Right lobe of liver (tissue), 4 donors: ENCODE measurements at regions not wholly inside any gene's neighbourhood (a gene's known extent, or its start where the extent isn't known, plus 50 kb on each side); places are given as distances from the start of the nearest gene placed in this dataset.

Experiments used
- CTCF ChIP-seq, 4 donors: fragments of 200-600 bp in 3 of 4; fragments of 450-650 bp in 1 of 4; IDR thresholded peaks; one replicate each; pipeline versions ENCODE4 v1.5.1 to v1.8.0; 2016 to 2022; ENCODE audit warnings: antibody characterized with exemption in 4 of 4, mild to moderate bottlenecking in 2 of 4
- POLR2A ChIP-seq: fragments of 450-650 bp; IDR thresholded peaks from one replicate; pipeline ENCODE4 v1.6.1; 2017; ENCODE audit warnings: antibody characterized with exemption, mild to moderate bottlenecking
- donor health status: DM: no; HTN: no; CAD: no.
- donor health status: DM: no; HTN: no; CAD: no.
- donor health status: DM: no; HTN: yes; CAD: no.

- no peak for TF ChIP-seq CTCF (IDR thresholded peaks at IDR 0.05)
- TF ChIP-seq POLR2A, result no peak
These were observed 822.4 kb downstream of the KCNT2 start for GRCh38 chr1:195785830-195786229.
